ENCODE measurements at regions not wholly inside any gene's neighbourhood (a gene's known extent, or its start where the extent isn't known, plus 50 kb on each side); places are given as distances from the start of the nearest gene placed in this dataset.
"Not testable (repeated sequence)": the region's sequence is repeated elsewhere in the genome, so short reads cannot be mapped to it uniquely, and the experiment has no call there.

DNA sequence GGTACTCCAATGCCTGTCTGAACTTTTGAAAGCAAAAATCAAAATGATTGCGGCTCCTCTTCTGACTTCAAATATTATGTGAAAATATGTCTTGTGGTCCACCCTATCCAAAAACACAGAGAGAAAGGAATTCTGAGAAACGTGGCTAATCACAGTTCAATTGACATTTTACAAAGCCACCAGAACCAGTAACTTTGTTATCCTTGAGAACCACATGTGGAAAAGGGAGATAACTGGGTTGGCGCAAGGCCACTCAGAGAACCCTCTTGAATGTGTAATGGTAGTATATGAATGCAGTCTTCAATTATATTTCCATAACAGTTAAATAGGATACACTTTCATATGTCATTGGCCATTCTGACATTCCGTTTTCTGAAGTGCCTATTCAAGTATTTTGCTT, 1030.0 kb upstream of the TMPRSS15 start:
- DNase-seq = no peak

DNA sequence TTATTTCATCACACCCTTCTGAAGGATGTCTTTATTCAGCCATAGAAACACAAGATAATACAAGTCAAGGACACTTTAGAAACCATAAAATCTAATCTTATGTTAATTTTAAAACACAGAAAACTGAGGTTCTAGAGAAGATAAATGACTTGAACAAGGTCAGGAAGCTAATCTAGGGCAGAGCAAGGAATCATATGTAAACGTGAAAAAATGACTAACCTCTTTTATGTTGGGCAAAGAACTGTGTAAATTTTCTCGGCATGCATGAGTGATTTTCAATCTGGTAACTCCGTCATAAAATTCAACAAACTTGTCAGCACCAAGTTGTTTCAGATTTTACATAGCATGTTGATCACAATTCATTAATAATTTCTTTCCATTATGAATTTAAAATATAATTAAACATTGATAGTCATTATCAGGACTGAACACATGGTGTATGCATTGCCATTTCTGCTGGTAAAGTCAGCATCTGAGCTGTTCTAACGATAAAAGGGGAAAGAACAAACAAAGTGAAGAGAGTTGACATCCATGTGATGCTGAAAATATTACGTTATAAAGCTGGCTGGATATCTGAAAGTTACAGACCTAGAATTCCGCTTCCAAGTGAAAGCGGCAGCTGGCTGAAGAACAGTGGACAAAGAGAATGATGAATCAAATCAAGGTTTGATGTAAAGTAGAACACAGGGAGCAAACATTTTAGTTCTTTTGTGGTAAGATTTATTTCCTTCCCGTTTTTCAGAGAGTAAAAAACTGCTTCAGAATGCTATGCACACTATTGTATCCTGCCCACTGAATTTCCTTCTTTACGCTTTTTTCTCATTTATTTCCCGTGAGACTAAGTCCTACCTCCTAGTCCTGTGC, 1037.4 kb upstream of the TMPRSS15 start:
- peak; percentile 9 to 47 for DNase-seq

GRCh38 chr21:19458295-19458694, 1054.7 kb upstream of the TMPRSS15 start:
- no peak for DNase-seq

GRCh38 chr21:19461481-19462205, 1058.1 kb upstream of the TMPRSS15 start:
- DNase-seq = no peak

GRCh38 chr21:19463966-19464365, 1060.4 kb upstream of the TMPRSS15 start:
- DNase-seq = no peak

- DNase-seq = peak in 1 of 2 experiments; percentile 30
Measured at GRCh38 chr21:19468991-19469715, 1065.6 kb upstream of the TMPRSS15 start.

- no peak for DNase-seq
Measured at GRCh38 chr21:19475525-19475924, 1071.9 kb upstream of the TMPRSS15 start.

DNA sequence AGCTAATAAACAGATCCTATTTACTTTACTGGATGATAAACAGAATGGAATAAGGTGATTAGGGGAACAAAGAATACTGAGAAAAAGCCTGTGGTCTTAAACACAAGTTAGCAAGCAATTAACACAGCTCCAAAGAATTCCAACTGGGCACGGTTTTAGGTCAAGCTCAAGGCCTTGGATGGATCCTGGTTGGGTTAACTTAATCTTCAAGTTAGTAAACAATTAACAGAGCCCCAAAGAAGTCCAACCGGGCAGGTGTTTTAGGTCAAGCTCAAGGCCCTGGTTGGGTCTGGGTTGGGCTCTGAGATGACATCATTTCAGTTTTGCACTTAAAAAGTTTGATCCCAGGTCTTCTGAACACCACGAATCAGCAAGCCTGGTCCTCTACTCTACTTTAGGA, 1086.3 kb upstream of the TMPRSS15 start:
- DNase-seq = no peak

- no peak for DNase-seq
Measured at GRCh38 chr21:19490481-19490880, 1086.9 kb upstream of the TMPRSS15 start.

DNA sequence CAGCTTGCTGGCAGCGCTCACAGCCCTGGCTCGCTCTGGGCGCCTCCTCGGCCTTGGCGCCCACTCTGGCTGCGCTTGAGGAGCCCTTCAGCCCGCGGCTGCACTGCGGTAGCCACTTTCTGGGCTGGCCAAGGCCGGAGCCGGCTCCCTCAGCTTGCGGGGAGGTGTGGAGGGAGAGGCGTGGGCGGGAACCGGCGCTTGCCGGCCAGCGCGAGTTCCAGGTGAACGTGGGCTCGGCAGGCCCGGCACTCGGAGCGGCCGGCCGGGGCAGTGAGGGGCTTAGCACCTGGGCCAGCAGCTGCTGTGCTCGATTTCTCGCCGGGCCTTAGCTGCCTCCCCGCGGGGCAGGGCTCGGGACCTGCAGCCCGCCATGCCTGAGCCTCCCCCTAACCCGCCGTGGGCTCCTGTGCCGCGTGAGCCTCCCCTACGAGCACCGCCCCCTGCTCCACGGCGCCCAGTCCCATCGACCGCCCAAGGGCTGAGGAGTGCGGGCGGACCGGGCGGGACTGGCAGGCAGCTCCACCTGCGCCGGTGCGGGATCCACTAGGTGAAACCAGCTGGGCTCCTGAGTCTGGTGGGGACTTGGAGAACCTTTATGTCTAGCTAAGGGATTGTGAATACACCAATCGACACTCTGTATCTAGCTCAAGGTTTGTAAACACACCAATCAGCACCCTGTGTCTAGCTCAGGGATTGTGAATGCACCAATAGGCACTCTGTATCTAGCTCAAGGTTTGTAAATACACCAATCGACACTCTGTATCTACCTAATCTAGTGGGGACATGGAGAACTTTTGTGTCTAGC, 1090.1 kb upstream of the TMPRSS15 start:
- DNase-seq = not testable (repeated sequence)

DNA sequence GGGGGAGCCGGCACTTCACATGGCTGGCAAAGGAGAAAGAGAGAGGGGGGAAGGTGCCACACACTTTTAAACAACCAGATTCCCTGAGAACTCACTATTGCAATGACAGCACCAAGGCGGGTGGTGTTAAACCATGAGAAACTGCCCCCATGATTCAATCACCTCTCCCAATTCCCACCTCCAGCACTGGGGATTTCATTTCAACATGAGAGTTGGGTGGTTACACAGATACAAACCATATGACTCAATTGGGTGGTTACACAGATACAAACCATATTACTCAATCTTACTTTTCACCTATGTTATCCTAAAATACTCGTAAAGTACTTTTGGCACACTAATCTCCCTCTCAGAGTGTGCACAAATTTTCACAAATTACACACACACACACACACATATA, 1097.5 kb upstream of the TMPRSS15 start:
- no peak for DNase-seq

GRCh38 chr21:19507682-19508260, 1104.2 kb upstream of the TMPRSS15 start:
- DNase-seq = peak in 1 of 2 experiments; percentile 22

GRCh38 chr21:19508442-19508841, 1104.9 kb upstream of the TMPRSS15 start:
- no peak for DNase-seq

- DNase-seq = no peak
Measured at GRCh38 chr21:19508844-19509243, 1105.3 kb upstream of the TMPRSS15 start.

DNA sequence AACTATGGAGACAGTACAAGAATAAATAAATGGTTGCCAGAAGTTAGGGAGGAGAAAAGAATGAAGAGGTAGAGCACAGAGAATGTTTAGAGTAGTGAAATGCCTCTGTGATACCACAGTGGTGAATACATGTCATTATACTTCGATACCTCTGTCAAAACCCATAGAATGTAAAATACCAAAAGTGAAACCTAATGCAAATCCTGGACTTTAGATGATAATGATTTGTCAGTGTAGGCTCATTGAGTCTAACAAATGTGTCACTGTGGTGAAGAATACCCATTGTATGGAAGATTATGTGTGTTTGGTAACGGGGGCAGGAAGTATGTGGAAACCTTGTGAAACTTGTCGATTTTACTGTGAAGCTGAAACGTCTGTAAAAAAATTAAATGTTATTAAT, 1106.5 kb upstream of the TMPRSS15 start:
- no peak for DNase-seq

- no peak for DNase-seq
Measured at GRCh38 chr21:19510653-19511052, 1107.1 kb upstream of the TMPRSS15 start.

DNA sequence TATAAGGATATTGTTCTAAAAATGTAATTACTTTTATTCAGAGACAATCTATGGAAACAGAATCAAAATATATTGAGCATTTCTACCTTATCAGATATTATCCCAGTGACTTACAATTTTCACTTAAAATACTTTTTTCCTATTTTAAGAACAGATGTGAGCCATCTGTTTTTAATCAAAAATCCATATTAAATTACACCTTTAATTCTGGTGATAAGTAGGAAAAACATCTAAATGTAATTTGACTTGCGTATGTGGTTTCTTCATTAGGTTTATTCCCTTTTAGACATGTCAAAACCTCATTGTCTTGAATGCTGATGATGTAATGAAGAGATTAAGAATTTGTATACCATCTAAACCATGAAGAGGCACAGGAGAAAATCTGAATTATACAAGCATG, 1118.8 kb upstream of the TMPRSS15 start:
- no peak for DNase-seq

DNA sequence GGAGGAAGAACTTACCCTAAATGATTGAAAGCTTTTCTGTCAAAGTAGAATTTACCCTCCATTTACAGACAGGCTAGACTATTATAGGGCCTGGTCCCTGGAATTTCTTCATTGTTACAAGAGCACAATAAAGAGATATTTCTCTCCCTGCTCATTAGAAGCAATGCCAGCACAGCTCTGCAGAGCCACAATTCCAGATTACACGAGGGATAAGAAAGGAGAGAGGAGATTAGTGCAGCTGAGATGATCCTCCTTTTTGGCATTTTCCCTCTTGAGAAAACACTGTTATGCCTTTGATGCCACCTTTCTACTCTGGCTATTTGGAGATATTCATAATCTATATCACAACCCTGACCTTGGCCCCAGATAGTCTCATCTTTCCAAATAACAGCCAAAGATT, 1119.5 kb upstream of the TMPRSS15 start:
- no peak for DNase-seq

DNA sequence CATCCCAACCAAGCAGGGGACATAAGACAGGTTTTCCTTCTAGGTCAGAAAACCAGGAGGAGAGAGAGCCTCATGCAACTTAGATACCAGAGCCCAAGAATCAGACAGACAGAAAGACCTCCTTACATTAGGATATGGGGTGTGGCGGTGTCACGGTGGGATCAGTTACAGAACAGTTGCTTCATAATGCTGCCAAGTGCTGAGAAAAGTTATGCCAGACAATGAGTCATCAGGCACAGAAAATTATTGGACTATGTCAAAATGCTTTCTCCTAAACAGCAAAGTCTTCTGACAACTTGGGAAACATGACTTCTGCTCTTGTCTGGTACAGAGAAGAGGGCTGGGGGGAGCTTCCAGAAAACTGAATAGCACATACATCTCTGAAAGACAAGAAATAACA, 1120.2 kb upstream of the TMPRSS15 start:
- DNase-seq = peak; percentile 60 to 91

- DNase-seq = no peak
Measured at GRCh38 chr21:19529031-19529430, 1125.4 kb upstream of the TMPRSS15 start.

- DNase-seq = no peak
Measured at GRCh38 chr21:19535356-19535755, 1131.8 kb upstream of the TMPRSS15 start.

GRCh38 chr21:19537116-19537515, 1133.5 kb upstream of the TMPRSS15 start:
- DNase-seq = no peak

All from NCI-H446 (cell line).